Neural crest cell (in vitro differentiated cells): ENCODE measurements at regions not wholly inside any gene's neighbourhood (a gene's known extent, or its start where the extent isn't known, plus 50 kb on each side); places are given as distances from the start of the nearest gene placed in this dataset.

ENCODE experiments used
- DNase-seq: peaks from one replicate; pipeline ENCODE4 v3.0.0; 2021; ENCODE audit warnings: low read depth, mixed read lengths, low spot score
- H3K27ac Mint-ChIP-seq: one replicate; pipeline ENCODE4 v1.8.0; 2021; ENCODE audit warnings: mild to moderate bottlenecking, mixed read lengths; ENCODE audit not compliant: unreplicated experiment
- H3K27me3 Mint-ChIP-seq: 2 replicates; pipeline ENCODE4 v1.8.0; 2021; ENCODE audit warnings: low read depth, mild to moderate bottlenecking, mixed read lengths
- H3K36me3 Mint-ChIP-seq: 2 replicates; pipeline ENCODE4 v1.8.0; 2021; ENCODE audit warnings: low read depth, mild to moderate bottlenecking, mixed read lengths
- H3K4me1 Mint-ChIP-seq: 2 replicates; pipeline ENCODE4 v1.8.0; 2021; ENCODE audit warnings: mixed read lengths
- H3K4me3 Mint-ChIP-seq: one replicate; pipeline ENCODE4 v1.8.0; 2021; ENCODE audit warnings: mild to moderate bottlenecking, mixed read lengths
- H3K9me3 Mint-ChIP-seq: 2 replicates; pipeline ENCODE4 v1.8.0; 2021; ENCODE audit warnings: mixed read lengths
- TF ChIP-seq, protein P1 (sequence below): fragments of 200-600 bp; sonication (generic); conservative IDR thresholded peaks from 2 replicates; pipeline ENCODE4 v1.5.0; 2021; ENCODE audit warnings: antibody characterized with exemption, mild to moderate bottlenecking

GRCh38 chr1:8166406-8166805 lies 140.3 kb upstream of the ERRFI1 start:
- DNase-seq: no peak
- Mint-ChIP-seq H3K9me3 (no peaks in the 10 kb centered on the region), H3K27me3 (no peaks in the 10 kb centered on the region), H3K4me1 (peaks cover 19% of the 10 kb centered on the region), H3K27ac (no peak overlapping the region), H3K36me3 (no peaks in the 10 kb centered on the region), H3K4me3 (no peak overlapping the region)
- TF ChIP-seq, protein P1, sequence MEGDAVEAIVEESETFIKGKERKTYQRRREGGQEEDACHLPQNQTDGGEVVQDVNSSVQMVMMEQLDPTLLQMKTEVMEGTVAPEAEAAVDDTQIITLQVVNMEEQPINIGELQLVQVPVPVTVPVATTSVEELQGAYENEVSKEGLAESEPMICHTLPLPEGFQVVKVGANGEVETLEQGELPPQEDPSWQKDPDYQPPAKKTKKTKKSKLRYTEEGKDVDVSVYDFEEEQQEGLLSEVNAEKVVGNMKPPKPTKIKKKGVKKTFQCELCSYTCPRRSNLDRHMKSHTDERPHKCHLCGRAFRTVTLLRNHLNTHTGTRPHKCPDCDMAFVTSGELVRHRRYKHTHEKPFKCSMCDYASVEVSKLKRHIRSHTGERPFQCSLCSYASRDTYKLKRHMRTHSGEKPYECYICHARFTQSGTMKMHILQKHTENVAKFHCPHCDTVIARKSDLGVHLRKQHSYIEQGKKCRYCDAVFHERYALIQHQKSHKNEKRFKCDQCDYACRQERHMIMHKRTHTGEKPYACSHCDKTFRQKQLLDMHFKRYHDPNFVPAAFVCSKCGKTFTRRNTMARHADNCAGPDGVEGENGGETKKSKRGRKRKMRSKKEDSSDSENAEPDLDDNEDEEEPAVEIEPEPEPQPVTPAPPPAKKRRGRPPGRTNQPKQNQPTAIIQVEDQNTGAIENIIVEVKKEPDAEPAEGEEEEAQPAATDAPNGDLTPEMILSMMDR: no peak

DNA sequence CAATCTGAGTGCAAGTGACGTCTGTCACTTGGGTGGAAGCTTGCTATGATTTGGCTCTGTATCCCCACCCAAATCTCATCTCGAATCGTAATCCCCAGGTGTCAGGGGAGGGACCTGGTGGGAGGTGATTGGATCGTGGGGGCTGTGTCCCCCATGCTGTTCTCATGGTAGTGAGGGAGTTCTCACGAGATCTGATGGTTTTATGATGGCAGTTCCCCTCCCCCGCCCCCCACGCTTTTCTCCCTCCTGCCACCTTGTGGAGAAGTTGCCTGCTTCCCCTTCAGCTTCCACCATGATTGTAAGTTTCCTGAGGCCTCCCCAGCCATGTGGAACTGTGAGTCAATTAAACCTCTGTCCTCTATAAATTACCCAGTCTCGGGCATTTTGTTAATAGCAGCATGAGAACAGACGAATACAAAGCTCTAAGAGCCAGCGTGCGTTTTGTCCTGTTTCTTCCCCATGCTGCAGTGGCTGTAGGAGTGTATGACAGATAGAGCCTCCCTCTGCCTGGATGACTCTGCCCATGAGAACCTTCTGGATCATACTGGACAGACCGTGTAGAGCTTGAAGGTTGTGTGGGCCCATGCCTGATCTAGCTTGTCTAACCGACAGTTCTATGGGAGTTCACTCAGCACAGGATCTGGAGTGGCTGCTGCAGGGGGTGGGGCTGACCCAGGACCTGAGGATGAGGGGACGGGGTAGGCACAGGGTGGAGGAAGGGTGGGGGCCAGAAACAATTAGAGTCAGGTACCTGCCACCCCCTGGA lies 139.7 kb upstream of the ERRFI1 start:
- TF ChIP-seq, protein P1: peak; percentile 39
- Mint-ChIP-seq H3K4me3 (no peak overlapping the region), H3K4me1 (peaks cover 19% of the 10 kb centered on the region), H3K36me3 (no peaks in the 10 kb centered on the region), H3K9me3 (no peaks in the 10 kb centered on the region), H3K27me3 (no peaks in the 10 kb centered on the region), H3K27ac (no peak overlapping the region)
- no peak for DNase-seq

GRCh38 chr1:8164670-8165069 lies 138.6 kb upstream of the ERRFI1 start:
- Mint-ChIP-seq H3K27ac (no peak overlapping the region), H3K9me3 (no peaks in the 10 kb centered on the region), H3K36me3 (no peaks in the 10 kb centered on the region), H3K4me3 (no peak overlapping the region), H3K4me1 (peaks cover 14% of the 10 kb centered on the region), H3K27me3 (no peaks in the 10 kb centered on the region)
- DNase-seq: no peak
- TF ChIP-seq, protein P1: no peak

- peaks cover 5% of the 10 kb centered on the region for H3K4me1 Mint-ChIP-seq
- H3K27me3 Mint-ChIP-seq: no peaks in the 10 kb centered on the region
- H3K27ac Mint-ChIP-seq: no peak overlapping the region
- no peak for DNase-seq
- TF ChIP-seq, protein P1: no peak
- H3K4me3 Mint-ChIP-seq: no peak overlapping the region
- no peaks in the 10 kb centered on the region for H3K36me3 Mint-ChIP-seq
- no peaks in the 10 kb centered on the region for H3K9me3 Mint-ChIP-seq
Measured at GRCh38 chr1:8163039-8163438, 136.9 kb upstream of the ERRFI1 start.

GRCh38 chr1:8162168-8162567 lies 136.1 kb upstream of the ERRFI1 start:
- Mint-ChIP-seq H3K9me3 (no peaks in the 10 kb centered on the region), H3K4me3 (no peak overlapping the region), H3K27ac (no peak overlapping the region), H3K27me3 (no peaks in the 10 kb centered on the region), H3K4me1 (peaks cover 4% of the 10 kb centered on the region), H3K36me3 (no peaks in the 10 kb centered on the region)
- no peak for DNase-seq
- TF ChIP-seq, protein P1: no peak
